NCI-H748 treated with DMSO at 0.1 percent for 48 hours (cell line): ENCODE measurements at regions not wholly inside any gene's neighbourhood (a gene's known extent, or its start where the extent isn't known, plus 50 kb on each side); places are given as distances from the start of the nearest gene placed in this dataset.
"Not testable (repeated sequence)": the region's sequence is repeated elsewhere in the genome, so short reads cannot be mapped to it uniquely, and the experiment has no call there.

Experiments
- DNase-seq: peaks from one replicate; lab custom pipeline; 2025; lab: John Stamatoyannopoulos, UW

DNA sequence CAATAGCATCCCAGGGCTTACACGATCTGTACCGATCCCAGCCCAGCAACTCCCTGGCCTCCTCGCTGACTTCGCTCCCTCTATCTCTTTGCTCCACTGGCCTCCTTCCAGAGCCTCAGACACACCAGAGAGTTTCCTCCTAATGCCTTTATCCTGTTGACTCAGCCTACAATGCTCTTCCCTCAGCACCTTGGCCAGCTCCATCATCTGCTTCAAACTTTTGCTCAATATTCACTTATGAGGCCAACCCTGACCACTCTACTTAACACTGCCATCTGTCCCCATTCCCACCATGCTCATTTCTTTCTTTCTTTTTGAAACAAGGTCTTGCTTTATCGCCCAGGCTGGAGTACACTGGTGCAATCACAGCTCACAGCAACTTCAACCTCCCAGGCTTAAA, 180.9 kb downstream of the CEP170 start:
- not testable (repeated sequence) for DNase-seq

DNA sequence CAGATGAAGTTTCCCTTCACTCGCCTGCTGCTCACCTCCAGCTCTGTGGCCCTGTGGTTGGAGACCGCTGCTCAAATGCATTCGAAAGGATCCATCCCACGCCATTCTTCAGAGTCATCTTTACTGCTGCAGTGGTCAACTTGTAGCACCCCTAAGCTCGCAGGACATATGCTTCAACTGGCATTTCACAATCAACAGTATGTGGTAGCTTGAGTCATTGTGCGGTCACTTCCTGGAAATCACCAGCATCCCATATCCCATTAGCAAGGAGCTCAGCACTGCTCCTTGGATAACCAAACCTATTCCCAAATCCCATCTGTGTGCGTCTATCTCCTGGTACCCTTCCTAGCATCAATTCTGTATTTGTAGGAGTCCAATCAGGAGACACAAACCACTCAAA, 188.0 kb downstream of the CEP170 start:
- DNase-seq = not testable (repeated sequence)

DNA sequence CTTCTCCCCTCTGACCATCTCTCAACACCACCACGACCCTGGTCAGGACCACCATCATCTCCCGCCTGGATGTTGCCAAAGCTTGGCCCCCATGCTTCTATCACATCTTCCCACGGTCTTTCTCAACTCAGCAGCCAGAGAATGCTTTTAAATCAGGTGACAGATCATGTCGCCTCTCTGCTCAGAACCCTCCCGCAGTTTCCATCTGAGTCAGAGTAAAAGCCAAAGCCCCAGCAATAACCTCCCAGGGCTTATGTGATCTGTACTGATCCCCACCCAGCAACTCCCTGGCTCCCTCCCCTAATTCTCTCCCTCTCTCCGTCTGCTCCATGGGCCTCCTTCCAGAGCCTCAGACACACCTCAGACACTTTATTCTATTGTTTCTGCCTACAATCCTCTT, 193.1 kb downstream of the CEP170 start:
- not testable (repeated sequence) for DNase-seq

DNA sequence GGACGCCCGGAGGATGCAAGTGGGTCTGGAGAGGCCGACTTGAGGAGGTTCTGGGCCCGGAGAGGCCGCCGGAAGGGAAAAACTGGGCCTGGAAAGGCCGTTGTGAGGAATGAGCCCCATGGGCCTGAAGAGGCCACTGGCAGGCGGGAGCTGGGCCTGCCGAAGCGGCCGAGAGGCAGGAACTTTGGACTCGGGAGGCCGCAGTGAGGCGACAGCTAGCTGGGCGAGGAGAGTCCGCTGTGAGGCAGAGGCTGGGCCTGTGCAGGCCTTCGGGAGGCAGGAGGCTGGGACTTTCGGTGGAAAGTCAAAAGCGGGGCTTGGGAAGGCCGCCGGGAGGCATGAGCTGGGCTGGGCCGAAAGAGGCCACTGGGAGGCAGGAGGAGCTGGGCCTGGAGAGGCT, 199.6 kb downstream of the CEP170 start:
- DNase-seq = not testable (repeated sequence)

DNA sequence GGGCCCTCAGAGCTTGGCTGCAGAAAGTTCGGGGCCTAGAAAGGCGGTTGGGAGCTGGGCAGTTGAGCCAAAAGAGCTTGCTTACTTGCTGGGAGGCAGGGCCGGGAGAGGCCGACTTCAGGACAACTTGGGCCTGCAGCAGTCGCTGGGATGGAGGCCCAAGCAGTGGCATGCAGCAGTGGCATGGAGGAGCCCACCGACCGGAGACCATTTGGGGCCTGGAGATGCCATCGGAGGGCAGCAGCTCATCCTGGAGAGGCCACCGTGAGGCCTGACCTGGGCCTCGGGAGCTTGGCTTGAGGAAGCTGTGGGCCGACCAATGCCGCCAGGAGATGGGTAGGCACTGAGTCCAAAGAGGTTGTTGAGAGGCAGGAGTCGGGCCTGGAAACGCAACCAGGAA, 200.0 kb downstream of the CEP170 start:
- DNase-seq = not testable (repeated sequence)

DNA sequence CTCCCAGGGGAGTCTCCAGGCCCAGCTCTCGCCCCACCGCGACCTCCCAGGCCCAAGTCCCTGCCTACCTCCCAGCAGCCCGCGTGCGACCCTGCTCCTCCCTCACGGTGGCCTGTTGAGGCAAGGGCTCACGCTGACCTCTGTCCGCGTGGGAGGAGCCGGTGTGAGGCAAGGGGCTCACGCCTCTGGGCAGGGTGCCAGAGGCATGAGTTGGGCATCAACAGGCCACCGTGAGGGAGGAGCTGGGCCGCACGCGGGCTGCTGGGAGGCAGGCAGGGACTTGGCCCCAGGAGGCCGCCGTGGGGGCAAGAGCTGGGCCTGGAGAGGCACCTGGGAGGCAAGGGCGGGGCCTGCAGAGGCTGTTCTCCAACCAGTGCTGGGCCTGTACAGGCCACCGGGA, 200.4 kb downstream of the CEP170 start:
- DNase-seq = not testable (repeated sequence)

DNA sequence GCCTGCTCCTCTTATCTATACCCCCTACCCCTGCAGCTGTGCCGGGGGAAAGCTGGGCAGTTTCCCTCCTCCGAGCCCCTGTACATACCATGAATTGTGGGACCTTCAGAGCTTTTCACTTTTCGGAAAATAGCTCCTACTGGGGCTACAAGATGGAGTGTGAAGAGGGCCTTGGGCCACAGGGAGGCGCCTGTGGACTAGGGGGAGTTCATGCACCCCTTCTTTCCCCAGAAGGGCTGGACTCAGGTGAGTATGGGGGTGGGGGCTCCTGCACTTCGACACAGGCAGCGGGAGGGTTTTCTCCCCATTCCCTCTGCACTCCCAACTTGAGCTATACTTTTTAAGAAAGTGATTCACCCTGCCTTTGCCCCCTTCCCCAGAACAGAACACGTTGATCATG, 202.0 kb downstream of the CEP170 start:
- not testable (repeated sequence) for DNase-seq

DNA sequence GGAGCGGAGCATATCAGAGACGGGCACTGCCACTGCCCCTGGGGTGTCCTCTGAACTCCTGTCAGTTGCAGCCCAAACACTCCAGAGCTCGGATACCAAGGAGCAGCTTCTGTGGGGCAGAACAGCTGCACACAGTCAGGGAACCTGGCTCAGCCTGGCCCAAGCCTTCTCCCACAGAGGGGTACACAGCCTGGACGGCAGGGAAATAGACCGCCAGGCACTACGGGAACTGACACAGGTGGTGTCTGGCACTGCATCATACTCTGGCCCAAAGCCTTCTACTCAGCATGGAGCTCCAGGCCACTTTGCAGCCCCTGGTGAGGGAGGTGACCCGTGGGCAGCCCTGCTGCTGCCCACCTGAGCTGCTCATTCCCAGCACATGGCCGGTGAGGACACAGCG, 204.5 kb downstream of the CEP170 start:
- not testable (repeated sequence) for DNase-seq

DNA sequence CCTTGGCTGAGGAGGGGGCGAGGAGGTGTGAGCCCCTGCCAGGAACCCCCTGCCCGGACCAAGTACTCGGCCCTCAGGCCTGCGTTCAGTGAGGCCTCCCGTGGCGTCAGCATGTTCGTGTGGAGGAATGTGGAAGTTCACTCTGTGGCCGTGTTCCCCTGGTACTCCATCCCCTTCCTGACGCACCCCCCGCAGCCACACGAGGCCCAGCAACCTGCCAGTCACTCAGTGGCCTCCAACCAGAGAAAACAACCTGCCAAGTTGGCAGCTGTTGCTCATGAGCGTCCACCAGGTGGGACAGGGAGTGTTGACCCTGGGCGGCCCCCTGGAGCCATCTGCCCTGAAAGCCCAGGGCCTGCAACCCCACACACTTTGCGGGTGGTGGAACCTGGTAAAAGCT, 205.4 kb downstream of the CEP170 start:
- DNase-seq = not testable (repeated sequence)

DNA sequence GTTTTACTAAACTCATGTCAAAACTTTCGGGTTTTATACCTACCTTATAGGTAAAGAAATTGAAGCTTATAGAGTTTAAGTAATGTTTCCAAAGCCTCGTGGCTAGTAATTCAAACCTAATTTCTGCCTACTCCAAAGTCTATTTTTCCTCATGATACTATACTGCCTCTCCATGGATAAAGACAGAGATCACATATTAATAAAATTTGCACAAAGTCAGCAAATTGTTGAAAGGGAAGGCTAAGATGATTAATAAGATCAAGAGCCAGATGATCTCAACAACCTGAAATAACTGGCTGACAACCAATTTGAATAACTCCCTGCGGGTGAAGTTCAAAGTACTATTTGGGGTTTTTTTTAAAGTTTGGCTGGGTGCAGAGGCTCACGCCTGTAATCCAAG, 233.7 kb downstream of the CEP170 start:
- not testable (repeated sequence) for DNase-seq

DNA sequence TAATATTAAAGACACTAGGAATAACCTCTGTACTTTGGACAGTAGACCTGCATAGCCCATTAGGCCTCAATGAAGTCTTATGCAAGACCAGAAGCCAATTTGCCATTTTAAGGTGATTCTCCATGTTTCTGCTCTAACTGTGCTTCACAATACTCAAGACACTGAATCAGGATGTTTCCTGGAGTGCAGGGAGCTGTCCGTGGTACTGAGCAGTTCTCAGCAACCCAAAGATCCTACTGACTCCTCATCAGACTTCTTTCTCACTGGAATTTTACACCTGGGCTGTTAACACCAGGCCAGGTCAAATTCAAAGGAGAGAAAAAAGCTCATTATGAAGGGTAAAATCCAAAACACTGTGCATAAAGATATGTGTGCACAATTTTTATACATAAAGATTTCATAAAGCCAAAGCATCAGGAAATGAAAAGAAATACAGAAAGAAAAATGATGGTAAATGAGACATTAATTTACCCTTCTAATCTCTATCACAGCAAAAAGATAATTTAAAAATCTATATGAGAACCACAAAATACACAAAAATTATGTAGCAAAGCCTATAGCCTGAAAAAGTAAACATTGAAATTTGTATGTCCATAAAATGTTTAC, 235.9 kb downstream of the CEP170 start:
- not testable (repeated sequence) for DNase-seq

DNA sequence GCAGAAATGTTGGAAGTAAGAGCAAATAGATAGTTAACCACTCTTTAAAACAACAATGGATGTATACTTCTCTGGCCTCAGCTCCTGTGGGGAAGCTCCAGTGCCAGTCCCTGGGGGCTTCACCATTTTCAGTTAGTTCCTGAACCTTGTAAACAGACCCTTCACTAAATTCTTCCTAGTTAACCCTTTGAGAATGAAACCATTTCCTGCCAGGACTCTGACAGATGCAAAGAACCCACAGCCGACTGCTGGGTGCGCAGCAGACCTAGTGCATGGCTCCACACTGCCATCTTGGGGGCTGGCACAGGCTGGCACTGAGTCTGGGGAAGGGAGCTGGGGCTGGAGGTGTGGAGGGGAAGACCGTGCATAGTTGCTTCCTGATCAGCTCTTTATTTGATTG, 244.4 kb downstream of the CEP170 start:
- DNase-seq = not testable (repeated sequence)

DNA sequence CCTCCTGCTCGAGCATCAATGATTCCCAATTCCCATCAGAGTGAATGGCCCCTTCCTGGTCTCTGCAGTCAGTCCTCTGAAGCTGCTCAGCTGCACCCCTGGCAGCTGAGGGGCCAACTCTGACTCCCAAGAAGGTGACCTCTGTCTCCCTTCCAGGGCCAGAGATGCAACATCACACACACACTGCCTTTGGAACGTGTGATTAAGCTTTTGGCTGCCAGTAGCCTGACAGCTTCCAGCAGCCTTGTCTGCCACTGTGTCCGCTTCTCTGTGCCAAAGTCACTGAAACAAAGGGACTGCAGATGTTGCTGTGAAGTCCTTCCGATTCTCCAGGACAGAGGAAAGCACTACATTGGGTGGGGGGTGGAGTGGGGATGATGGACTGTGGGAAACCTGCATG, 254.1 kb downstream of the CEP170 start:
- not testable (repeated sequence) for DNase-seq

DNA sequence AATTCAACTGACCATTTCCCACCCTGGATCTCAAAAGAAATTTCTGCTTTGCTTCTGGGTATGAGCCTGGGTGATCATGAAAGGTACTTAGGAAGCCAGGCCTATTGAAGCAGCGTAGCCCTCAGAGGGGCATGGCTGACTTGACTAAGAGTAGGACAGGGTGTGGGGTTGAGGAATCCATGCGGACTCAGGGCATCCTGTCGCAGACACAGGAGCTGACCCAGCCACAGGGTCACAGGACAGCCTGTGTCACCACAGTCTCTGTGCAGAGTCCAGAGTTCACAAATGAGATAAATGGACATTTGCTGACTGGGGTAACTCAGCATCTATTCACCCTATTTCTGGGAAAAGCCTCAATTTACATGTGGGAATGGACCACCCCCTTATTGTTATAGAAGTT, 262.3 kb downstream of the CEP170 start:
- DNase-seq = not testable (repeated sequence)

DNA sequence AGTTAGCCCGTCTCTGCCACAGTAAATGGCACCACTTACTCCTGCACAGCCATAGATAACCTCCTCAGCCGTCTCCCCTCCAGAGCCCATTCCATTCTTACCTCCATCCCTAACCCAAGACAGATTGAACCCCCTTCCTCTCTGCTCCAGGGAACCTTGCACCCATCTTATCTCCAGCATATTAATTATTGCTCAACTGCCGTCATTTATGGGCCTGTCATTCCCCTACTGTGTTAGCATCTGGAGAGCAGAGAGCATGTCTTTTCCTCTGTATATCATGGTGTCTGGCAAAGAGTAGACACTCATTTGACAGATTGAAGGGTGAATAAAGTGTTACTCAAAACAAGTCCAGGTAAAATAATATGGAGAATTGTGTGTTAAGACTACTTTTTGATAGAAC, 270.0 kb downstream of the CEP170 start:
- not testable (repeated sequence) for DNase-seq

DNA sequence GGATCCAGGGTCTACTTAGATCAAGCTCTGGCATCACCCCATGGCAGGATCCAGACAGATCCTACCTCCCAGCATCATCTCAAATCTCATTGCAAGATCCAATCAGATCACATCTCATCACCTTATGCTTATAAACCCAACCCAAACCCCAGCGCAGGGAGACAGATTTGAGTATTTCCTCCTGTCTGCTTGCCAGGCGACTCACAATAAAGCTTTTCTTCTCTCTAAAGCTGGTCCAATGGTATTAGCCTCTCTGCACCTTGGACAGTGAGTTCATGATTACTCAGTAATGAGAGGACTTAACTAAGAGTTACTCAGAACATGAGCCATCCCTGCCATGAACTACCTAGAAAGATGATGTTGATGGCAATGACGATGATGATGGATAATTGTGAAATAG, 281.7 kb downstream of the CEP170 start:
- not testable (repeated sequence) for DNase-seq

DNA sequence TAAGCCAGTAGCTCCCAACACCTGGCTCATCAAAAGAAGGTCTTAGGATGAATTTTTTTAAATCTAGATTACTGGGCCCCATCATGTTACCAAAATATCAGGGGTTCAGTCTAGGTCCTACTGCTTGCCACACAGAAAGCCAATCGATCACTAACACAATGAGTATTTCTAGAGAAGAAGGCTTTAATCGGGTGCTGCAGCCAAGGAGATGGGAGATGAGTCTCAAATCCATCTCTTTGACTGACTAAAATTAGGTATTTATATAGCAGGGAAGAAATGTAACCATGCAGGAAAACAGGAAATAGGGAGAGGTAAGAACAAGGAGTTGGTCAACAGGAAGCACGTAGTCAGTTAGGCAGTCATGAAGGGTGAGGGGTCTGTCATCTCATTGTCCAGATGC, 288.2 kb downstream of the CEP170 start:
- DNase-seq = no peak

DNA sequence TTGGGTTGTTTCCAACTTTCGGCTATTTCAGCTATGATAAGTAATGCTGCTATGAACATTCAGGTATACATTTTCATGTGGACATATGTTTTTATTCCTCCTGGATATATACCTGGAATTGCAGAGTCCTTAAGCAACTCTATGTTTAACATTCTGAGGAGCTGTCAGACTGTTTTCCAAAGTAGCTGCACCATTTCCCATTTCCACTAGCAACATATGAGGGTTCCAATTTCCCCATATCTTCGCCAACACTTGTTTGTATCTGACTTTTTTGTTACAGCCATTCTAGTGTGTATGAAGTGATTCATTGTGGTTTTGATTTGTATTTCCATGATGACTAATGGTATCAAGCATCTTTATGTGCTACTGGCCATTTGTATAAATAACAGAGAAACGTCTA, 295.7 kb downstream of the CEP170 start:
- DNase-seq = not testable (repeated sequence)

DNA sequence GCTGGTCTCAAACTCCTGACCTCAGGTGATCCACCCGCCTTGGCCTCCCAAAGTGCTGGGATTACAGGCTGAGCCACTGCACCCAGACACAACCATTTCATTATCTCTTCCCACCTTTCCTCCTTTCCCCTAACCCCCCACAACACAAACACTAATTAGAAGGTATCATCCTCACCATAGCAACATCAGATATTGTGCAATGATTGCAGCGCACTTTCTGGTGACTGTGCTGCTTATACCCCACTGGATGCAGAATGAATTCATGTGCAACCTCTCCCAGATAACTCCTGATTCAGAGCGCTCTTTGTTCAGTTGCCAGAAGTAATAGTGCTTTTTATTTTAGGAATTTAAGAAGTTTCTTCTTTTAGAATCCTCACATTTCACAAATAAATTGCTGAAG, 300.1 kb downstream of the CEP170 start:
- DNase-seq = not testable (repeated sequence)

DNA sequence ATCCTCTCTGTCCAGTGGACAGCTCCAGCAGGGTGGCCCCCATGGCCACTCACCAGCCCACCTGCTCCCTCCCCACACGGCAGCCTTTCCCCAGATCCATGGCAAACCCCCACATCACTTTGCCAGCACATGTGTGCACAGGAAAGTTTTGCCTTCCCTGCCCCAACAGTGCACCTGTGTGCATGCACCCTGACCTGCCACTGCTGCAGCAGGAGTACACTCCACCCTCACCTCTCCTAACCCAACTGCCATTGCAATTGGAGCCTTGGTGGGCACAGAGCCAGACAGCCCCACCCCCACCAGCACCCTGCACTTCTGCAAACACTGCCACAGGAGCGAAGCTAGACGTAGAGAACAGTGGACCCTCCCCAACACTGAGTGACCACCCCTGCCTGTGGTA, 308.9 kb downstream of the CEP170 start:
- no peak for DNase-seq

DNA sequence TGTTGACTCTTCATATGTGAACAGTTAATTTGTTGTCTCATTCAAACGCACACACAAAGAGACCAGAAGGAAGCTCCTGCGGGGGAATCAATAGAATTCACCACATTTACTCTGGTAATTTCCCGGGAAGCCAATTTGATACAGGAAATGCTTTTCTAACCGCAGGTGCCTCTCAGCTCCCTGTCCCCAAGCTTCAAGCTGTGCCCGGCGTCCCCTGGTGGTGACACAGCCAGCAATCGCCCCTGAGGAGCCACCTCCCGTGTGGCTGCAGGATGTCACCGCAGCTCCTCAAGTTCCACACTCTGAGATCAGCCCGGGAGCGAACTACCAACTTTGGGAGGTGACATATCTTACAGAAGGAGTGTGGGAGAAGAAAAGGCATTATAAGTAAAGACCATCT, 318.4 kb downstream of the CEP170 start:
- DNase-seq = peak; percentile 21

DNA sequence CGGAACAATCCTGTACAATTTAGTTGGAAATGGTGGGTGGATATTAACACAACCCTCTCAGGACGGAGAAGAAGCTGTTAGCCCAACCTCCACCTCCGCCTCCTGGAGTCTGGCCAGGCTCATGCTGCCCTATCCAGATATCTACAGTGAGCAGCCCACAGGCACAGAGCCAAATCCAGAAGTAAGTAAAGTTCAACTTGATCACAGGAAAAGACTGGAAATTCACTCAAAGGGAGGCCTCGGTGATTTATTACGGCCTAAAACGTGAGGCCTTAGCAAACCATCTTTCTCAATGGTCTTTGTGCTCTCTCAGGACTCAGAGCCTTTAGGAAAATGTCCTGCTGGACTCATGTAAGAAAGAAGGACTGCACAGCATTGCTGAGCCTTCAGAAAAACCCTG, 330.4 kb downstream of the CEP170 start:
- DNase-seq = not testable (repeated sequence)

DNA sequence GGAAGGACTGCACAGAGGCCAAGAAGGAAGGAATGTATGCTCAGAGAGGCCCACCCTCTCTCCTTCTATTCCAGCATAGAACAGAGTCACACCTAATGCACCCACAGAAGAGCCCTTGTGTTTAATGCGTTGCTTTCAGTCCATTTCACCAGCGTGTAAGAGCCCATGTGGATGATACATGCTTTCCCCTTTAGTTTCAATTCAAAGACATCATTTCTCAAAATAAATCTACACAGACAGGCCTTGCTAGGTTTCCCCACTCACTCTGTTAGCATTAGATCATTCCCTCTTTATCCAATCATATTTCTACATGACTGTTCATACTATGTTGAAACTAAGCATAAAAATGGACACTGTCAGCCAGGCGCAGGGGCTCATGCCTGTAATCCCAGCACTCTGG, 331.5 kb downstream of the CEP170 start:
- DNase-seq = not testable (repeated sequence)

DNA sequence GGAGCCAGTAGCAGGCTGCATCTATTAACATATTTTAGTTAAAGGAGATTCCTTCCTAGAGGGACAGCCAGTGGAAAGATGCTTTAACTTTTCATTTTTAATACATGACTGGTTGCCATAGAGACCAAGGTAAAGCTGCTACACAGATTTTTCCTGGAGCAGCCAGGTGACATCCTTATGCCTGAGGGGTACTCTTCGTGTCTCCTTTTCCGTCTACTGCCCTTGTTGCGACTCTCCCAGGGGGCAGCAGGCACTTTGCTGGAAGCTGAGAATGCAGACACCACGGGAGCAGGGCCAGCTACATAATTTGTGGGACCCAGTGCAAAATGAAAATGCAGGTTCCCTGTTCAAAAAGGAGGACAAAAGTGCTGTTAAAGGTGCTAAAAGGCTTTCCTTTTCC, 340.4 kb downstream of the CEP170 start:
- DNase-seq = not testable (repeated sequence)
